ENCODE measurements at regions not wholly inside any gene's neighbourhood (a gene's known extent, or its start where the extent isn't known, plus 50 kb on each side); places are given as distances from the start of the nearest gene placed in this dataset.
A peak's percentile ranks its signal among the peaks of the same experiment; 100 is the strongest.
"Not testable (repeated sequence)": the region's sequence is repeated elsewhere in the genome, so short reads cannot be mapped to it uniquely, and the experiment has no call there.

DNA sequence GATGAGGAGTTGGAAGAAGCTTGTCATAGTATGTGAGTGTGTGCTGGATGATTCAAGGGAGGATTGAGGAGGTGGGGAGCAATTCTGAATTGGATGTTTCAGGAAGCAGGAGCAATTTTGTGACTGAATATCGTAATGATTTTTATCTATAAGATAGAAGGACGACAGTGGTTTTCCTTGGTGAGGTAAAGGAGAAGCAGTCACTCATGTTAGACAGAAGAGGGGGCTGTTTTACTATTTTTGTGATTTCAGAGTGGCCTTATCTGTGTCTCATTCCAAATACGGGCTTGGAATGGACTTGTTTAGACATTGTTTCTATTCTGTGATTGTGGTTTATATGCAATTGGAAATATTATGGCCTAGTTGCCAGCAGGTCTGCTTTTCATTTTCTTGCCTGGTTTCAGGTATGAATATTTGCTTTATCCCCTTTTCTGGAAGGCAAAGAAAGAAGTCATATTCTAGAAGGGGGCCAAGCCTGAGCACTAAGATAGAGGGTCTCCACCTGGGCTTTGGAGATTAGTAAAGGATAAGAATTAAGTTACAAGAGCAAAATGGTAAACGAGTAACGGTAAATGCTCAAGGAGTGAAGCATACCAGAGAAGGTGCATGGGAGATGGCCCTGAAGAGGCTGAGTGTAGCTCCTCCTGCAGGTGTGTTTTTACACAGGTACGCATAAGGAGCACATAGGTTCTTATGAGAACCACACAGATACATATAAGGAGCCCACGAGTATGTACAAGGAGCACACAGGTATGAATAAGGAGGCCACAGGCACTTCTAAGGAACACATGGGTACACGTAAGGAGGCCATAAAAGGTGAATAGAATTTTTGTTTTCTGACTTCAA lies 124.6 kb upstream of the KCNAB1 start:
- Histone ChIP-seq H3K4me1 (no peaks in the 10 kb centered on the region), H3K36me3 (no peaks in the 10 kb centered on the region), H3K4me3 (no peak overlapping the region), H3K9me3 (replicated peaks) (peaks cover 19% of the 10 kb centered on the region), H3K27me3 (ENCODE audit: low read depth) (no peaks in the 10 kb centered on the region), H3K27ac (replicated peaks) (no peak overlapping the region)
- TF ChIP-seq, protein P1, sequence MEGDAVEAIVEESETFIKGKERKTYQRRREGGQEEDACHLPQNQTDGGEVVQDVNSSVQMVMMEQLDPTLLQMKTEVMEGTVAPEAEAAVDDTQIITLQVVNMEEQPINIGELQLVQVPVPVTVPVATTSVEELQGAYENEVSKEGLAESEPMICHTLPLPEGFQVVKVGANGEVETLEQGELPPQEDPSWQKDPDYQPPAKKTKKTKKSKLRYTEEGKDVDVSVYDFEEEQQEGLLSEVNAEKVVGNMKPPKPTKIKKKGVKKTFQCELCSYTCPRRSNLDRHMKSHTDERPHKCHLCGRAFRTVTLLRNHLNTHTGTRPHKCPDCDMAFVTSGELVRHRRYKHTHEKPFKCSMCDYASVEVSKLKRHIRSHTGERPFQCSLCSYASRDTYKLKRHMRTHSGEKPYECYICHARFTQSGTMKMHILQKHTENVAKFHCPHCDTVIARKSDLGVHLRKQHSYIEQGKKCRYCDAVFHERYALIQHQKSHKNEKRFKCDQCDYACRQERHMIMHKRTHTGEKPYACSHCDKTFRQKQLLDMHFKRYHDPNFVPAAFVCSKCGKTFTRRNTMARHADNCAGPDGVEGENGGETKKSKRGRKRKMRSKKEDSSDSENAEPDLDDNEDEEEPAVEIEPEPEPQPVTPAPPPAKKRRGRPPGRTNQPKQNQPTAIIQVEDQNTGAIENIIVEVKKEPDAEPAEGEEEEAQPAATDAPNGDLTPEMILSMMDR (IDR thresholded peaks at IDR 0.05; ENCODE audit: borderline replicate concordance), result peak; percentile 53
- no peak for DNase-seq
- intact Hi-C loops (cut with micrococcal nuclease), result no loop called here

DNA sequence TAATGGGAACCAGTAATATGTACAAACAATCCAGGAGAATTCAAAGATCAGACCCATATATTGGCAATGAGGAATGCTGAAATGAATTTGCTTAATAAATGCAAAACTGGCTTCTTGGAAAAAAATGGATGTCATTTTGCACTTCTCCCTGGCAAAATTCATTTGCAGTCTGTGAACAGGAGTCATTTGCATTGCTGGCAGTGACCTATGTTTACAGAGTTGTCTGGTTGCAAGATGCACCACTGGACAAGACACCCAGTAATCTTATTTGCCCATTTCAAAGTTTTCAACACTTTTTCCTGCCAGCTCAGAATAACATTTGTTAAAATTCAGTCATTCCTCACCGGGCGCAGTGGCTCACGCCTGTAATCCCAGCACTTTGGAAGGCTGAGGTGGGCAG lies 123.5 kb upstream of the KCNAB1 start:
- H3K9me3 ChIP-seq (replicated peaks), result peaks cover 19% of the 10 kb centered on the region
- H3K27ac ChIP-seq (replicated peaks), result no peak overlapping the region
- no peaks in the 10 kb centered on the region for H3K36me3 ChIP-seq
- DNase-seq, result no peak
- no peak overlapping the region for H3K4me3 ChIP-seq
- no peaks in the 10 kb centered on the region for H3K27me3 ChIP-seq (ENCODE audit: low read depth)
- TF ChIP-seq, protein P1 (IDR thresholded peaks at IDR 0.05; ENCODE audit: borderline replicate concordance), result no peak
- no peaks in the 10 kb centered on the region for H3K4me1 ChIP-seq
- intact Hi-C loops (cut with micrococcal nuclease), result no loop called here

DNA sequence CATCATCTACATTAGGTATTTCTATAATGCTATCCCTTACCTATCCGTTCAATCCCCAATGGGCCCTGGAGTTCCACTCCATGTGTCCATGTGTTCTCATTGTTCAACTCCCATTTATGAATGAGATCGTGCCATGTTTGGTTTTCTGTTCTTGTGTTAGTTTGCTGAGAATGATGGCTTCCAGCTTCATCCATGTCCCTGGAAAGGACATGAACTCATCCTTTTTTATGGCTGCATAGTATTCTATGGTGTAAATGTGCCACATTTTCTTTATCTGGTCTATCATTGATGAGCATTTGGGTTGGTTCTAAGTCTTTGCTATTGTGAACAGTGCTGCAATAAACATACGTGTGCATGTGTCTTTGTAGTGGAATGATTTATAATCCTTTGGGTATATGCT lies 122.2 kb upstream of the KCNAB1 start:
- peaks cover 19% of the 10 kb centered on the region for H3K9me3 ChIP-seq (replicated peaks)
- H3K27me3 ChIP-seq (ENCODE audit: low read depth); H3K36me3 ChIP-seq; DNase-seq; H3K4me1 ChIP-seq; H3K4me3 ChIP-seq; intact Hi-C loops (cut with micrococcal nuclease); H3K27ac ChIP-seq (replicated peaks): not testable (repeated sequence)

DNA sequence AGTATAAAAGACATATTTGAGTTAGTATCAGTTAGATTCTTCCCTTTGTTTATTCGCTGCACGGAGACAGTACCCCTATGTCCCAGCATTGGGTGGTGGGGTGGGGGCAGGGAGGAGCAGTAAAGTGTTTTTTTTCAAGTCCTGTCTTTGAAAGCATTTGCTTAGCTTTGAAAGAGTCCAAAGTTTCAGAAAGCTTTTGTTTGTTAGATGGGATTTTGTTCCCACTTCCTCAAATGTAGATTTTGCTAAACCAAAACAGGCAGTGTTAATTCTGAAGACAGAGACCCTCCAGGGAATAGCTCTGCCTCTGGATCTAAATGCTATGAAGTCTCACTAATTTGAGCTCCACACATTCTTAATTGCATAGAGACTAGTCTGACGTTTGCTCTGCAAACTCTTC lies 114.6 kb upstream of the KCNAB1 start:
- intact Hi-C loops (cut with micrococcal nuclease), result no loop called here
- Histone ChIP-seq H3K27me3 (ENCODE audit: low read depth) (peaks cover 16% of the 10 kb centered on the region), H3K4me1 (no peaks in the 10 kb centered on the region), H3K9me3 (replicated peaks) (no peaks in the 10 kb centered on the region), H3K36me3 (no peaks in the 10 kb centered on the region), H3K27ac (replicated peaks) (no peak overlapping the region), H3K4me3 (no peak overlapping the region)
- no peak for DNase-seq
- TF ChIP-seq, protein P1 (IDR thresholded peaks at IDR 0.05; ENCODE audit: borderline replicate concordance), result no peak

DNA sequence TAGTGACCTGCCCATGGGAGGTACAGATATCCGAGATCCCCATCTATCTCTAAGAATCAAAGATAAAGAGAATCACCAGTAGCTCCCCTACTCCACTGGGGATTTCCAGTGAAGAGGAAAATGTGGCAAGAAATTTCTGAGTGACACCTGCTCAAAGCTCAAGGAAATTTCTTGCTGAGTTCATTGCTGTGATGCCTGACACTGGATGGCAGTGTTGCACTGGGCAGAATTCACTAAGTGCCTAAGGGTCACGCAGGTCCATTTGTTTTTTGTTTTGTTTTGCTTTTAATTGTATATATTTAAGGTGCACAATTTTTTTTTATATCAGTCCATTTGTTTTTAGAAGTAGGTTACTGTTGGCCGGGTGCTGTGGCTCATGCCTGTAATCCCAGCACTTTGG lies 109.5 kb upstream of the KCNAB1 start:
- no peaks in the 10 kb centered on the region for H3K9me3 ChIP-seq (replicated peaks)
- TF ChIP-seq, protein P1 (IDR thresholded peaks at IDR 0.05; ENCODE audit: borderline replicate concordance), result peak; percentile 53
- no peaks in the 10 kb centered on the region for H3K36me3 ChIP-seq
- no peak overlapping the region for H3K27ac ChIP-seq (replicated peaks)
- H3K27me3 ChIP-seq (ENCODE audit: low read depth), result no peaks in the 10 kb centered on the region
- no peaks in the 10 kb centered on the region for H3K4me1 ChIP-seq
- no peak for DNase-seq
- intact Hi-C loops (cut with micrococcal nuclease), result no loop called here
- H3K4me3 ChIP-seq, result no peak overlapping the region

DNA sequence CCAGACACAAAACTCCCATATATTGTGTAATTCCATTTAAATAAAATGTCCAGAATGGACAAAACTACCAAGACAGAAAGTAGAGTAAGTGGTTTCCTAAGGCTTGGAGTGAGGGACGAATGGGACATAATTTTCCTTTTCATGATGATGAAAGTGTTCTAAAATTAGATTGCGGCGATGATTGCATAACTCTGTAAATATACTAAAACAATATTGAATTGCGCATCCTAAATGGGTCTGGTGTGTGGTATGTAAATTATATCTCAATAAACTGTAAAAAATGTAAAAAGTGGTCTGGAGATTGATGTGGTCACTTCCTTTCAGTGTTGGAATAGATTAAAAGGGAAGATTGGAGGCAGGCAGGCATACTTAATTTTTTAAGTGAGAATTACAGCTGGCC lies 105.9 kb upstream of the KCNAB1 start:
- intact Hi-C loops (cut with micrococcal nuclease), result no loop called here
- TF ChIP-seq, protein P1 (IDR thresholded peaks at IDR 0.05; ENCODE audit: borderline replicate concordance), result no peak
- no peak for DNase-seq
- H3K27me3 ChIP-seq (ENCODE audit: low read depth), result no peaks in the 10 kb centered on the region
- H3K27ac ChIP-seq (replicated peaks), result no peak overlapping the region
- no peaks in the 10 kb centered on the region for H3K36me3 ChIP-seq
- no peak overlapping the region for H3K4me3 ChIP-seq
- no peaks in the 10 kb centered on the region for H3K4me1 ChIP-seq
- H3K9me3 ChIP-seq (replicated peaks), result no peaks in the 10 kb centered on the region

Measured in left ventricle myocardium inferior (tissue), 1 donor.